22Rv1 (cell line): ENCODE measurements at regions not wholly inside any gene's neighbourhood (a gene's known extent, or its start where the extent isn't known, plus 50 kb on each side); places are given as distances from the start of the nearest gene placed in this dataset.
"Not testable (repeated sequence)": the region's sequence is repeated elsewhere in the genome, so short reads cannot be mapped to it uniquely, and the experiment has no call there.

Experiments
- H3K27ac ChIP-seq: fragments of 450-650 bp; 2 replicates; pipeline ENCODE4 v1.5.1; 2017
- CTCF ChIP-seq: fragments of 450-650 bp; IDR thresholded peaks from 2 replicates; pipeline ENCODE4 v1.5.1; 2017; ENCODE audit warnings: mild to moderate bottlenecking
- ZFX ChIP-seq: fragments of 450-650 bp; IDR thresholded peaks from 2 replicates; pipeline ENCODE4 v1.6.1; 2017; ENCODE audit warnings: antibody characterized with exemption, borderline replicate concordance

GRCh38 chr7:108863227-108863848 lies 293.7 kb downstream of the DNAJB9 start:
- H3K27ac ChIP-seq: no peak overlapping the region
- TF ChIP-seq CTCF (no peak), ZFX (no peak)

DNA sequence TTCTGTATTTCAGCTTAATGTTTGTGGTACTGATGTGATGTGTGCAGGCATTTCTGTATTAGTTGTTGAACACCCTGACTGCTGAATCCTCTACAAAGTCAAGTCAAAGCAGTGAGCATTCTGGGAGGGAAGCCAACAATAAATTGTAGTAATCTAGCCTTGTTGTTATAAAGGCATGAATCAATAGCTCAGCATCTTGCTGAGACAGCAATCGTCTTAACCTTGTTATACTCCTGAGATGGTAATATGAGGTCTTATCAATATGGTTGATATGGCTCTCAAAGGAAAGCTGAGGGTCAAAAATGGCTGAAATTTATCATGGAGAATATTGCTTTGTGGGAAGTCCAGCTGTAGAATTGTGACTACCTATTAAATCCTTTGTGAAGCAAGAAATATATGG lies 299.4 kb downstream of the DNAJB9 start:
- no peak overlapping the region for H3K27ac ChIP-seq
- TF ChIP-seq CTCF (no peak), ZFX (no peak)

DNA sequence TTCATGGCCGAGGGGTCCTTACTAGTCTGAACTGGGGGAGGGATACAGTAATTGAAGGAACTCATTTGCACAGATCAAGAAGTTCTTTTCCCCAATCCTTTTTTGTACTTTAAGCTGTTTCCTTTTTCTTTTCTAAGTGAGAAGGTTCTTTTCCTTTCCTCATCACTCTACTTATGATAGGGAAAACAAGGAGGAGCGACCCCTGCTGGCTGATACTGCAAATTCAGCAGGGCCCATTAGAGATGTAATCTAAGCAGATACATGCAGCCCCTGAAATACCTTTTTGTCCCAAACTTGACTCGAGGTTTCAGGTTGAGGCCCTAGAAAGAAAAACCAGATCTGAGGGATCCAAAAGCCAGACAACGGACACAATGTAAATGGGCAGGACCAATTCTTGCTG lies 305.5 kb downstream of the DNAJB9 start:
- TF ChIP-seq ZFX (no peak), CTCF (peak; percentile 60)
- H3K27ac ChIP-seq: no peak overlapping the region

- H3K27ac ChIP-seq: no peak overlapping the region
- no peak for TF ChIP-seq CTCF
- no peak for TF ChIP-seq ZFX
Measured at GRCh38 chr7:108890862-108891261, 321.2 kb downstream of the DNAJB9 start.

DNA sequence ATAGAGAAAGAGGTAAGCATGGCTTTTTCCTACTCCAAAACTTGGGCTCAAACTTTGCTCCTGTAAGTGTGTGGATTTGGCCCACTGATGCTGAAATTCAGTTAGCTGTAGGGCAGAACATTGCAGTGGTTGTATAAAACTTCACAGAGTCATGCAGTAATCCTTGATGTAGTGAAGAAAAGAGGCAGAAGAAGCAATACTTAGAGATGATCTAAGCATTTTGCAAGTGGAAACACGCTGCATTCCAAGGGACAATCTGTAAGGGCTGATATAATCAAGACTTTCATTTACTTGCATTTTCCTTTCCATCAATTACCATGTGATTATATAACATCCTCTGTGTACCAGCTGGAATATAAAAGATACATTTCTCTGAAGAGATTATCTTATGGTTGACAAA lies 338.8 kb downstream of the DNAJB9 start:
- TF ChIP-seq ZFX (no peak), CTCF (no peak)
- no peak overlapping the region for H3K27ac ChIP-seq

- TF ChIP-seq CTCF (no peak), ZFX (no peak)
- H3K27ac ChIP-seq: no peak overlapping the region
Measured at GRCh38 chr7:108911016-108911415, 341.3 kb downstream of the DNAJB9 start.

DNA sequence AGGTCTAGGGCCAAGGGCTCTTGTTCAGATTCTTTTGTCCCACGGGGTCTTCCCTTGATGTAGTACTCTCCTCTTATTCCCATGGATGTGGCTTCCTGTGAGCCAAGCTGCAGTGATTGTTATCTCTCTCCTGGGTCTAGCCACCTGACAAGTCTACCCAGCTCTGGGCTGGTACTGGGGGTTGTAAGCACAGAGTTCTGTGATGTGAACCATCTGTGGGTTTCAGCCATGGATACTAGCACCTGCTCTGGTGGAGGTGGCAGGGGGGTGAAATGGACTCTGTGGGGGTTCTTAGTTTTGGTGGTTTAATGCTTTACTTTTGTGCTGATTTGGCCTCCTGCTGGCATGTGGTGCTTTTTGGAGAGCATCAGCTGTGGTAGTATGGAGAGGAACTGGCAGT lies 350.8 kb downstream of the DNAJB9 start:
- no peak for TF ChIP-seq CTCF
- TF ChIP-seq ZFX: no peak
- no peak overlapping the region for H3K27ac ChIP-seq

DNA sequence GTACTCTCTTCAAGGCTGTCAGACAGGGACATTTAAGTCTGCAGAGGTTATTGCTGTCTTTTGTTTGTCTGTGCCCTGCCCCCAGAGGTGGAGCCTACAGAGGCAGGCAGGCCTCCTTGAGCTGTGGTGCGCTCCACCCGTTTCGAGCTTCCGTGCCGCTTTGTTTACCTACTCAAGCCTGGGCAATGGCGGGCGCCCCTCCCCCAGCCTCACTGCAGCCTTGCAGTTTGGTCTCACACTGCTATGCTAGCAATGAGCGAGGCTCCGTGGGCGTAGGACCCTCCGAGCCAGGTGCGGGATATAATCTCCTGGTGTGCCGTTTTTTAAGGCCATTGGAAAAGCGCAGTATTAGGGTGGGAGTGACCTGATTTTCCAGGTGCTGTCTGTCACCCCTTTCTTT lies 373.4 kb downstream of the DNAJB9 start:
- H3K27ac ChIP-seq: not testable (repeated sequence)
